GM23248 (cell line): ENCODE measurements at regions not wholly inside any gene's neighbourhood (a gene's known extent, or its start where the extent isn't known, plus 50 kb on each side); places are given as distances from the start of the nearest gene placed in this dataset.

Experiments
- DNase-seq: peaks from one replicate; pipeline ENCODE4 v3.0.0-alpha.2; 2015
- H2AFZ ChIP-seq: fragments of 200-600 bp; sonication (generic); 2 replicates; pipeline ENCODE4 v1.6.1; 2016; ENCODE audit warnings: antibody characterized with exemption
- H3F3A ChIP-seq: fragments of 200-600 bp; sonication (generic); 2 replicates; pipeline ENCODE4 v1.6.1; 2016; ENCODE audit warnings: mild to moderate bottlenecking, antibody characterized with exemption, mixed run types; ENCODE audit not compliant: insufficient read depth
- H3K27ac ChIP-seq: fragments of 200-600 bp; sonication (generic); 2 replicates; pipeline ENCODE4 v1.5.1; 2016; ENCODE audit warnings: mild to moderate bottlenecking
- H3K27me3 ChIP-seq: fragments of 200-600 bp; sonication (generic); replicated peaks from 2 replicates; pipeline ENCODE4 v1.6.1; 2016; ENCODE audit warnings: mild to moderate bottlenecking; ENCODE audit not compliant: insufficient read depth
- H3K36me3 ChIP-seq: fragments of 200-600 bp; sonication (generic); 2 replicates; pipeline ENCODE4 v1.6.1; 2016; ENCODE audit warnings: low read depth, mild to moderate bottlenecking
- H3K4me1 ChIP-seq: fragments of 200-600 bp; sonication (generic); 2 replicates; pipeline ENCODE4 v1.6.1; 2016; ENCODE audit warnings: mild to moderate bottlenecking; ENCODE audit not compliant: insufficient read depth
- H3K4me2 ChIP-seq: fragments of 200-600 bp; sonication (generic); one replicate; pipeline ENCODE4 v1.6.1; 2016; ENCODE audit warnings: mild to moderate bottlenecking; ENCODE audit not compliant: unreplicated experiment
- H3K4me3 ChIP-seq: fragments of 200-600 bp; sonication (generic); 2 replicates; pipeline ENCODE4 v1.5.1; 2016; ENCODE audit warnings: mild to moderate bottlenecking
- H3K79me2 ChIP-seq: fragments of 200-600 bp; sonication (generic); 2 replicates; pipeline ENCODE4 v1.6.1; 2016; ENCODE audit warnings: mild to moderate bottlenecking; ENCODE audit not compliant: insufficient read depth
- H3K9ac ChIP-seq: fragments of 200-600 bp; sonication (generic); 2 replicates; pipeline ENCODE4 v1.6.1; 2016; ENCODE audit warnings: mild to moderate bottlenecking
- H3K9me2 ChIP-seq: fragments of 200-600 bp; sonication (generic); 2 replicates; pipeline ENCODE4 v1.6.1; 2016; ENCODE audit warnings: mixed run types, mild to moderate bottlenecking, moderate library complexity; ENCODE audit not compliant: insufficient read depth
- H3K9me3 ChIP-seq: fragments of 200-600 bp; sonication (generic); one replicate; pipeline ENCODE4 v1.6.1; 2017; ENCODE audit warnings: low read depth
- H4K20me1 ChIP-seq: fragments of 200-600 bp; sonication (generic); 2 replicates; pipeline ENCODE4 v1.6.0; 2016; ENCODE audit not compliant: insufficient read depth
- EZH2 ChIP-seq: fragments of 200-600 bp; sonication (generic); IDR thresholded peaks from 2 replicates; pipeline ENCODE4 v1.6.1; 2018; ENCODE audit warnings: antibody characterized with exemption, mild to moderate bottlenecking; ENCODE audit not compliant: insufficient read depth, poor library complexity, severe bottlenecking
- EZH2phosphoT487 ChIP-seq: fragments of 200-600 bp; sonication (generic); IDR thresholded peaks from 2 replicates; pipeline ENCODE4 v1.6.1; 2018; ENCODE audit warnings: antibody characterized with exemption, moderate library complexity, mild to moderate bottlenecking, low read depth; ENCODE audit not compliant: insufficient read depth
- WGBS, 2 experiments: methylation state at CpG; one replicate each; pipeline ENCODE4 v1.1.6; 2015 to 2017; ENCODE audit warnings: low lambda C conversion rate in 2 of 2, low coverage in 1 of 2; ENCODE audit errors: missing lambda C conversion rate in 2 of 2; 5-methylcytosine and 5-hydroxymethylcytosine counted together
- in situ Hi-C: fragments of 300-500 bp; cut with MboI; formaldehyde crosslinking; loops from 2 replicates; pipeline ENCODE4 v1.15.0; 2020

GRCh38 chr7:38107486-38107893 is 70.6 kb upstream of the STARD3NL start:
- Histone ChIP-seq H3K36me3 (no peaks in the 10 kb centered on the region), H3K4me1 (no peaks in the 10 kb centered on the region), H3F3A (no peaks in the 10 kb centered on the region), H3K9ac (no peak overlapping the region), H3K4me2 (no peak overlapping the region), H3K27ac (no peak overlapping the region), H3K79me2 (no peaks in the 10 kb centered on the region), H4K20me1 (no peaks in the 10 kb centered on the region), H3K4me3 (no peak overlapping the region), H2AFZ (no peak overlapping the region), H3K9me3 (no peaks in the 10 kb centered on the region), H3K9me2 (no peaks in the 10 kb centered on the region), H3K27me3 (peaks cover 36% of the 10 kb centered on the region; the same call in 1 of the 2 replicates)
- in situ Hi-C loops: loop anchor here (5.0 kb wide), 1 partner anchor 115 kb away; no protein-coding TSS in a partner anchor
- no peak for TF ChIP-seq EZH2phosphoT487
- TF ChIP-seq EZH2: no peak
- WGBS, 2 experiments: 29 to 32% methylated on average over 3 of the region's 3 CpGs
- peak; percentile 58 for DNase-seq

- H3K36me3 ChIP-seq: no peaks in the 10 kb centered on the region
- no peak overlapping the region for H3K4me3 ChIP-seq
- no peak for DNase-seq
- H3K79me2 ChIP-seq: no peaks in the 10 kb centered on the region
- H3K27ac ChIP-seq: no peak overlapping the region
- no peaks in the 10 kb centered on the region for H3F3A ChIP-seq
- no peak for TF ChIP-seq EZH2phosphoT487
- no peak for TF ChIP-seq EZH2
- in situ Hi-C loops: no loop called here
- H3K9ac ChIP-seq: no peak overlapping the region
- H3K4me1 ChIP-seq: no peaks in the 10 kb centered on the region
- WGBS, 2 experiments: 39 to 68% methylated on average over 2 of the region's 2 CpGs
- H3K9me3 ChIP-seq: no peaks in the 10 kb centered on the region
- peaks cover 29% of the 10 kb centered on the region for H3K27me3 ChIP-seq
- H2AFZ ChIP-seq: no peak overlapping the region
- no peaks in the 10 kb centered on the region for H3K9me2 ChIP-seq
- no peak overlapping the region for H3K4me2 ChIP-seq
- H4K20me1 ChIP-seq: no peaks in the 10 kb centered on the region
These were observed 66.0 kb upstream of the STARD3NL start for GRCh38 chr7:38112075-38112474.

- TF ChIP-seq EZH2phosphoT487: no peak
- no peak for TF ChIP-seq EZH2
- Histone ChIP-seq H3K27ac (no peak overlapping the region), H4K20me1 (no peaks in the 10 kb centered on the region), H3K27me3 (no peaks in the 10 kb centered on the region; the same call in 1 of the 2 replicates), H3K36me3 (no peaks in the 10 kb centered on the region), H3K9me2 (no peaks in the 10 kb centered on the region), H3K9ac (no peak overlapping the region), H2AFZ (no peak overlapping the region), H3F3A (no peaks in the 10 kb centered on the region), H3K4me2 (no peak overlapping the region), H3K9me3 (no peaks in the 10 kb centered on the region), H3K4me3 (no peak overlapping the region), H3K79me2 (no peaks in the 10 kb centered on the region), H3K4me1 (no peaks in the 10 kb centered on the region)
- WGBS, 2 experiments: 35 to 68% methylated on average over 1 of the region's 1 CpG
- in situ Hi-C loops: no loop called here
- no peak for DNase-seq
These were observed 58.0 kb upstream of the STARD3NL start for GRCh38 chr7:38120076-38120475.

DNA sequence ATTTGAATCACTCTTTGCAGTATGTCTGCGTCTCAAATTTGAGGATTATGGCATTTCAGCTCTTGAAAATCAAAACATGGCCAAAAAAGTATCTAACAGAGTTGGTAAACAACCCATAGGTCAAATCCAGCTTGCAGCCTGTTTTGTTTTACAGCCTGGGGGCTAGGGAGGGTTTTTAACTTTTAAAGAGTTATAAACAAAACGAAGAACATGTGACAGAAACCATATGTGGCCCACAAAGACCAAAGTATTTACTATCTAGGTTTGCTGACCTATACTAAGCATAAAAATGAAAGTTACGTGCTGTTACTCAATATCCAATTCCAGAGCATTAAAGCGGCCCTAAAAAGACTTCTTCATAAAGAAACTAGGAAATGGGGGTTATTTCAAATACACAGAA is 55.5 kb upstream of the STARD3NL start:
- Histone ChIP-seq H3K9ac (no peak overlapping the region), H3K4me3 (no peak overlapping the region), H2AFZ (no peak overlapping the region), H3K9me2 (no peaks in the 10 kb centered on the region), H3K9me3 (no peaks in the 10 kb centered on the region), H3F3A (no peaks in the 10 kb centered on the region), H3K36me3 (no peaks in the 10 kb centered on the region), H3K27me3 (no peaks in the 10 kb centered on the region), H3K4me2 (no peak overlapping the region), H3K79me2 (no peaks in the 10 kb centered on the region), H3K4me1 (no peaks in the 10 kb centered on the region), H3K27ac (no peak overlapping the region), H4K20me1 (no peaks in the 10 kb centered on the region)
- DNase-seq: no peak
- in situ Hi-C loops: no loop called here
- no peak for TF ChIP-seq EZH2
- 26 to 33% methylated on average over 4 of the region's 4 CpGs for WGBS, 2 experiments

DNA sequence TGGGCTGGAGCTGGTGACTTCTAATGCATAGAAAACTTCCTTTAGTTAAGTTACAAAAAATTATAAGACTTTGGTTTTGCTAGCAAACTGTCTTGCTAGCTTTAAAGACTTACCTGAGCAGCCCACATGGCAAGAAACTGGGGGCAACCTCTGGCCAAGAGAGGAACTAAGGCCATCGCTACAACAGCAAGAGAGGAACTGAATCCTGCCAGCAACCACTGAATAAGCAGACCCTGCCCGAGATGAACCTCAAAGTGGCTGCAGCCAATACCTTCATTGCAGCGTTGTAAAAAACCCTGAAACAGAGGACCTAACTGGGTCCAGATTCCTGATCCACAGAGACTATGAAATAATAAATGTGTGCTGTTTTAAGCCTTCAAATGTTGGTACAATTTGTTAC is 54.6 kb upstream of the STARD3NL start:
- no peaks in the 10 kb centered on the region for H3K27me3 ChIP-seq

More for the DNA sequence above, 54.6 kb upstream of the STARD3NL start:
- H3K4me2 ChIP-seq: no peak overlapping the region
- H3K4me1 ChIP-seq: no peaks in the 10 kb centered on the region
- H3K79me2 ChIP-seq: no peaks in the 10 kb centered on the region
- H3F3A ChIP-seq: no peaks in the 10 kb centered on the region
- no peak for TF ChIP-seq EZH2phosphoT487
- no peak for TF ChIP-seq EZH2
- WGBS, 2 experiments: 47 to 63% methylated on average over 3 of the region's 3 CpGs
- H3K9me3 ChIP-seq: no peaks in the 10 kb centered on the region
- H3K27ac ChIP-seq: no peak overlapping the region
- in situ Hi-C loops: no loop called here
- no peak overlapping the region for H3K4me3 ChIP-seq
- DNase-seq: no peak
- H3K36me3 ChIP-seq: no peaks in the 10 kb centered on the region
- H2AFZ ChIP-seq: no peak overlapping the region
- no peaks in the 10 kb centered on the region for H4K20me1 ChIP-seq
- H3K9me2 ChIP-seq: no peaks in the 10 kb centered on the region
- H3K9ac ChIP-seq: no peak overlapping the region
